ENCODE measurements at regions not wholly inside any gene's neighbourhood (a gene's known extent, or its start where the extent isn't known, plus 50 kb on each side); places are given as distances from the start of the nearest gene placed in this dataset.

DNA sequence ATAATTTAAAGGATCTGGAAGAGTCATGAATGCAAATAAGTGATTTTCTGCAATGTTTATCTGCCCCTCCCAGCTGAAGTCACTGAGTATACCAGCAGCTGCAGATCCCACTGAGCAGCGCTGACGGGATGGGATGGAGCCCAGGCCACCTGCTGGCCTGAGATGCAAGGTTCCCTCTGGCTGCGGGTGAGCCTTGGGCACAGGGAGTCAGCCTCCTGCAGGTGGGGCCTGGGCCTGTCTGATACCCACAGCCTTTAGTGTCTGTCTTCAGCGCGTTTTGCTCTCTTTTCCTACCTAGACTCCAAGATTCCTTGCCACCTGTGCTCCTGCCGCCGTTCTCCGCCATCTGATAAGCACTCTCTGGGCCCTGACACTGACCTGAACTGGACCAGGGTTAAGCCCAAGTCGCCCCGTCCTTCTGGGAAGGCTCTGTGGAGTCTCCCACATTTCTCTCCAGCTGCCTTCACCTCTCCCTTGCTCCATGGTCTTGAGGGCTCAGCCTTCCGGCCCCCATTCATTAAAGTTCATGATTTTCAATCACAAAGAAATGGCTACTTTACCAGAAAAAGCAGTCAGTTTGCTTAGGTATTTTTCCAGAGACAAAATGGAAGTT is 223.1 kb upstream of the FAT1 start:
- H3K4me2 ChIP-seq, result no peak overlapping the region

DNA sequence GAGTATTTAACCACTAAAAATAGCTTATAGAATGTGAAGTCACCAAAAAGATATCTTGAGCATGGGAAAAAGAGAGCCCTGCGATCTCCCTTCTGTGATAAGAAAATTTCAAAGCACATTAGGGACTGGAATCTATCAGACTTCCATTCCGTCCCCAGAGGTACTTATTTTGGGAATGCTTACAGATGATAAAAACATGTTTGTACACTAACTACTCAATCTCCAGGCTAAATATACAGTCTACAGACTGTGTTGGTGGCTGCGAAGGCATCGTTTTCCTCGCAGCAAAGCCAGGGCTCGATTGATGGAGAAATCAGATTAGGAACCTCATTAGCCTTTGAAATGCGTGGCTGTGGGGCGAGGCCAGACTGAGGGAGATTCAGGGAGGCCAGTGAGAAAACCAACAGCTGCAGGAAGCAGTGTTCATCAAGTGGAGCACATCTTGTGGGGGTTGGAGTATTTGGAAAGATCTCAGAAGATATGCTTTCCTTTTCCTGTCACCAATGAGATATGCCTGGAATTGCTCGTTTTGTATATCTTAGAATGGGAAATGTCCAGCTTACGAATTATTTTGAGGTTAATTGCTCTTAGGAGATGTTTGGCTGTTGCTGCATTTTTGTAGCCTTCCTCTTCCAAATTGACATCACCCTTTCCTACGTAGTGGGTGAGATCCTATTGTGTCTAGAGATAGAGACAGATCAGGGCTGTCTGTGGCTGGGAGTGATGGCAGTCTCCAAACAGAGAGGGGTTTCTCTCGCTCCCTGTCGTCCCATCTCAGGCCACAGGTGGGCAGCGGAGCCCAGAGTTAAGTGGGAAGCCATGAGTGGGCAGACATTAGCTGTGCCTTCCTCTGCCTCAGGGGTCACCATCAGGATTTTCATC is 224.9 kb upstream of the FAT1 start:
- WGBS (ENCODE audit: low lambda C conversion rate, missing lambda C conversion rate), result 41% methylated on average over 14 of the region's 14 CpGs
- Histone ChIP-seq H3K27ac (no peak overlapping the region), H3K4me3 (no peak overlapping the region), H3K79me2 (no peaks in the 10 kb centered on the region), H4K20me1 (ENCODE audit: insufficient read depth, poor library complexity, severe bottlenecking) (no peaks in the 10 kb centered on the region), H3K9me3 (ENCODE audit: low read depth) (no peaks in the 10 kb centered on the region), H3K4me2 (peak overlapping the region; percentile 42), H2AFZ (no peak overlapping the region), H3K4me1 (ENCODE audit: insufficient read depth) (no peaks in the 10 kb centered on the region), H3K9me2 (replicated peaks; ENCODE audit: insufficient read depth) (no peaks in the 10 kb centered on the region), H3K36me3 (replicated peaks; ENCODE audit: insufficient read depth, low read depth) (no peaks in the 10 kb centered on the region), H3K27me3 (no peaks in the 10 kb centered on the region)
- TF ChIP-seq EZH2 (IDR thresholded peaks at IDR 0.05; ENCODE audit: borderline replicate concordance), result no peak
- TF ChIP-seq, protein P1, sequence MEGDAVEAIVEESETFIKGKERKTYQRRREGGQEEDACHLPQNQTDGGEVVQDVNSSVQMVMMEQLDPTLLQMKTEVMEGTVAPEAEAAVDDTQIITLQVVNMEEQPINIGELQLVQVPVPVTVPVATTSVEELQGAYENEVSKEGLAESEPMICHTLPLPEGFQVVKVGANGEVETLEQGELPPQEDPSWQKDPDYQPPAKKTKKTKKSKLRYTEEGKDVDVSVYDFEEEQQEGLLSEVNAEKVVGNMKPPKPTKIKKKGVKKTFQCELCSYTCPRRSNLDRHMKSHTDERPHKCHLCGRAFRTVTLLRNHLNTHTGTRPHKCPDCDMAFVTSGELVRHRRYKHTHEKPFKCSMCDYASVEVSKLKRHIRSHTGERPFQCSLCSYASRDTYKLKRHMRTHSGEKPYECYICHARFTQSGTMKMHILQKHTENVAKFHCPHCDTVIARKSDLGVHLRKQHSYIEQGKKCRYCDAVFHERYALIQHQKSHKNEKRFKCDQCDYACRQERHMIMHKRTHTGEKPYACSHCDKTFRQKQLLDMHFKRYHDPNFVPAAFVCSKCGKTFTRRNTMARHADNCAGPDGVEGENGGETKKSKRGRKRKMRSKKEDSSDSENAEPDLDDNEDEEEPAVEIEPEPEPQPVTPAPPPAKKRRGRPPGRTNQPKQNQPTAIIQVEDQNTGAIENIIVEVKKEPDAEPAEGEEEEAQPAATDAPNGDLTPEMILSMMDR (IDR thresholded peaks at IDR 0.05; ENCODE audit: poor library complexity), result peak; percentile 45
- peak; percentile 35 for DNase-seq (ENCODE audit: low spot score)

More for the DNA sequence above, 223.1 kb upstream of the FAT1 start:
- DNase-seq (ENCODE audit: low spot score), result peak; percentile 82
- Histone ChIP-seq H3K9me2 (replicated peaks; ENCODE audit: insufficient read depth) (no peaks in the 10 kb centered on the region), H3K9me3 (ENCODE audit: low read depth) (no peaks in the 10 kb centered on the region), H2AFZ (no peak overlapping the region), H3K27me3 (no peaks in the 10 kb centered on the region), H3K36me3 (replicated peaks; ENCODE audit: insufficient read depth, low read depth) (no peaks in the 10 kb centered on the region), H3K4me1 (ENCODE audit: insufficient read depth) (no peaks in the 10 kb centered on the region), H3K27ac (no peak overlapping the region), H4K20me1 (ENCODE audit: insufficient read depth, poor library complexity, severe bottlenecking) (no peaks in the 10 kb centered on the region), H3K4me3 (no peak overlapping the region), H3K79me2 (no peaks in the 10 kb centered on the region)
- TF ChIP-seq EZH2phosphoT487 (IDR thresholded peaks at IDR 0.05; ENCODE audit: low read depth, severe bottlenecking, unreplicated experiment) (no peak), EZH2 (IDR thresholded peaks at IDR 0.05; ENCODE audit: borderline replicate concordance) (no peak)
- TF ChIP-seq, protein P1 (IDR thresholded peaks at IDR 0.05; ENCODE audit: poor library complexity), result peak; percentile 48
- WGBS (ENCODE audit: low lambda C conversion rate, missing lambda C conversion rate), result 73% methylated on average over 11 of the region's 11 CpGs

DNA sequence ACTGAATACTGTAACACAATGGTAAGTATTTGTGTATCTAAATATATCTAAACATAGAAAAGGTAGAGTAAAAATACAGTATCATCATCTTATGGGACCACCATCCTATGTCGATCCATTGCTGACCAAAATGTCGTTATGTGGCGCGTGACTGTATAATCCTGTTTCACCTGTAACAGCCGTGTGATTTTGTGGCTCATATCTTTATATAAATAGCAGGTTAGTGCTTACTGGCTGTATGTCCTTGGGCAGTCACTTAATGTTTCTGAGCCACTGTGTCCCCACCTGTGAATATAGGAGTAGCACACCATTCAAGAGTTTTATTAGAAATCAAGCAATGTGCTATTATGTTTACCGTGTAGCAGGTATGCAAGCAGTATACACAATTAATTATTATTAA is 226.2 kb upstream of the FAT1 start:
- no peaks in the 10 kb centered on the region for H3K9me3 ChIP-seq (ENCODE audit: low read depth)
- DNase-seq (ENCODE audit: low spot score), result no peak
- no peak overlapping the region for H2AFZ ChIP-seq
- no peak overlapping the region for H3K4me2 ChIP-seq
- WGBS (ENCODE audit: low lambda C conversion rate, missing lambda C conversion rate), result 79% methylated on average over 6 of the region's 6 CpGs
- no peak overlapping the region for H3K27ac ChIP-seq
- TF ChIP-seq, protein P1 (IDR thresholded peaks at IDR 0.05; ENCODE audit: poor library complexity), result no peak
- TF ChIP-seq EZH2 (IDR thresholded peaks at IDR 0.05; ENCODE audit: borderline replicate concordance) (no peak), EZH2phosphoT487 (IDR thresholded peaks at IDR 0.05; ENCODE audit: low read depth, severe bottlenecking, unreplicated experiment) (no peak)
- no peaks in the 10 kb centered on the region for H4K20me1 ChIP-seq (ENCODE audit: insufficient read depth, poor library complexity, severe bottlenecking)
- no peaks in the 10 kb centered on the region for H3K27me3 ChIP-seq
- no peaks in the 10 kb centered on the region for H3K36me3 ChIP-seq (replicated peaks; ENCODE audit: insufficient read depth, low read depth)
- no peaks in the 10 kb centered on the region for H3K79me2 ChIP-seq
- H3K4me3 ChIP-seq, result no peak overlapping the region
- H3K9me2 ChIP-seq (replicated peaks; ENCODE audit: insufficient read depth), result no peaks in the 10 kb centered on the region
- no peaks in the 10 kb centered on the region for H3K4me1 ChIP-seq (ENCODE audit: insufficient read depth)

Data from hepatocyte (in vitro differentiated cells).